NCI-H510A (cell line): ENCODE measurements at regions not wholly inside any gene's neighbourhood (a gene's known extent, or its start where the extent isn't known, plus 50 kb on each side); places are given as distances from the start of the nearest gene placed in this dataset.

ENCODE experiments used
- DNase-seq: peaks from one replicate; lab custom pipeline; 2025; lab: John Stamatoyannopoulos, UW

DNA sequence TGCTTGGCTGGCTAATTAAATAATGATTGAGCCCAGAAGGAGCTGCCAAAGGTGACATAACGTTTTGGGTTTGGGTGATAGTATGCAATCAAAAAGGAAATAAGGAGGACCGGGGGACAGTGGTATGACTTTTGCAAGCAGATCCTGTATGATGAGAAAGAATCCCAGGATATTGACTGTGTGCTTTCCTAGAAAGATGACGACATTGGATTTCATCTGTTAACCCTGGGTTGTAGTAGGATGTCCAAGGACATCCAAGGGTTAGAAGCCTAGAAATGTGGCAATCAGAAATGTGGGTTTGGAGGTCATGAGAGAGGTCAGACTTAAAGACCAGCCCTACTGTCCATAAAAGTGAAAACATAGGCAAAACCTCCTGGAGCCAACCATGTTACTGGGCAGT lies 50.3 kb upstream of the HMHB1 start:
- no peak for DNase-seq

DNA sequence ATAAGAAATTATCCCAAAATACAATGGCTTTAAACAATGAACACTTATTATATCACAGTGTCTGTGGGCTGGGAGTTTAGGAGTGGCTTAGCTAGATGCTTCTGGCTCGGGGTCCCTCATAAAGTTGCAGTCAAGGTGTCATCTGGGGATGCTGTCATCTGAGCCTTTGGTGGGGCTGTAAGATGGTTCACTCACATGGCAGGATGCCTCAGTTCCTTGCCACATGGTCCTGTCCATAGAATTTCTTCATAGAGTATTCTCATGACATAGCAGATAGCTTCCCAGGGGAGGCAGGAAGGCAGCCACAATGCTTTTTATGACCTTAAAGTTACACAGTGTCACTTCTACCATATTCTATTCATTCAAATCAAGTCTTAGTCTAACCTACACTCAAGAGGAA lies 51.2 kb upstream of the HMHB1 start:
- DNase-seq = no peak

DNA sequence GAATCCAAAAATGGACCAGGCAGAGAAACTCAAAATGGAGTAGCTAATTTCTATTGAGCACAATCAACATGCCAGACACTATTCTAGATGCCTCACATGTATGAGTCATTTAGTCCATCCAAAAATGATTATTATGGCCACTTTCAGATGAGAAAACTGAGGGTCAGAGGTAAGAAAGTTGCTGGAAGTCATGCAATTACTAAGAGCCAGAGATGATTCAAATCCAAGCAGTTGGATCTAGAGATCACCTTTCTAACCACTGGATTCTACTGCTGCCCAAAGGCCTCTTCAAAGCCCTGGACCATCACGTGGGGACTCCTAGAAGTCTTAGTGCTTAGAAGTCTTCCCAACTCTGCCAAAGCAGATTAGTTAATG lies 51.8 kb upstream of the HMHB1 start:
- no peak for DNase-seq

DNA sequence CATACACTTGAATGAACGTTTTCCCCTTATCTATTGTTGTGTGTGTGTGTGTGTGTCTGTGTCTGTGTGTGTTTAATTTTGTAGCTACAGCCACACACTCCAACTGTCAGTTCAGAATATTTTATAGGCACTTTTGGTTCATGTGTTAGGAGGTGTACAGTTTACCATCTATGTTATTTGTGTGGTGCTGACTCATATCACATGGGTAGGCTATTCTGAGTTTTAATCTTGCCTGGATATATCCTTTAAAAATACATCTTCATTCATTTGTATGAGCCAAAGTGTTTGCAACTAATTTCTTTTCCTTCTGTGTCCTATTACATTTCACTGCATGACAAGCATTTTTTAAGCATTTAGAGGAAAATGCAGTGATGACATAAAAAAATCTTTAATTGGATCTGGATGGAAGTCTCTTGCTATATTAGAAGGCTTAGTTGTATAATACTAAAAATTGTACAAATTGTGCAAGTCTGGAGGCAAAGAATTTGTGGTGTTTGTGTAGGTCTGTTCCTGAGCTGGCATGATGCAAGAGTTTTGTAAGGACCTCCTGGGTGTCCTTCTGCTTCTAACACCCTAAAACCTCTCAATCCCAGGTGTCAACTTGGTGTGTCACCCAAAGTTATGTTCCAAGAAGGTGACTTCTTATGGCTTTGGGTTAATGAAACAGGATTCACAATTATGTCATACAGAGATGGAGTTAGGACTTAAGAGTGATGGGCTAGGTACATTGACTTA lies 52.4 kb upstream of the HMHB1 start:
- DNase-seq = no peak

DNA sequence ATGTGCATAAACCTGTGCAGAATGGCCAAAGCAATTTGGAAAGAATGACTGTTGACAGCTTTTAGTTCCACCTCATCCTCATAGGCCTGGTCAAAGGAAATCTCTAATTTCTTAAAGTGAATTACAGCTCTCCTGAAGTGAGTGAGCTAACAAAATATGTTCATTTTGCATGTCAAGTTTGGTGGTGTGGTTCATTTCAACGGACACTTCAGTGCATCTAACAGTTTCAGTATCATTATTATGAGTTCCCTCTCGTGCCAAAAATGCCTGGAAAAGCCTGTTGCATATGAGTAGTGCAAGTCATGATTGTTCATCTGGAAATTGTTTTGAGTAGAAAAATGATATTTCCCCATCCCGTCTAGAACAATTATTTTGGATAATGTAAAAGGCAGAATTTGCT lies 53.2 kb upstream of the HMHB1 start:
- no peak for DNase-seq

DNA sequence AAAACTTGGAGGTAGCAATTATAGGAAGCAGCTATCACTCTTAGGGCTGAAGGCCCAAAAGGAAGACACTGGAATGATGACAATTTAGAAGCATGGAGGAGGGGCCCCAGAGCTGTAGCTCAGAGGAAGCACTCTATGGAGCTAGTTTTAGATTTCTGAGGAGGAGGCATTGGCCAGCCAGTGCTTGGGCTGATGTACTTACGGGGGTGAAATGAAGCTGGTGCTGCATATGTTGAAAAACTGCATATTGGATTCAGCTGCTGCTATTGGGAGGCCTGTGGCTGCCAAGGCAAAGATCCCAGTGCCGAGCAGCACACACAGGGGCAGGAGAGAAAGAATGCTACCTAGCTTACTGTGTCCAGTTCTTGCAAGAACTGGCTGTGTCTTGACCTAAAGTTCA lies 53.9 kb upstream of the HMHB1 start:
- DNase-seq = no peak

DNA sequence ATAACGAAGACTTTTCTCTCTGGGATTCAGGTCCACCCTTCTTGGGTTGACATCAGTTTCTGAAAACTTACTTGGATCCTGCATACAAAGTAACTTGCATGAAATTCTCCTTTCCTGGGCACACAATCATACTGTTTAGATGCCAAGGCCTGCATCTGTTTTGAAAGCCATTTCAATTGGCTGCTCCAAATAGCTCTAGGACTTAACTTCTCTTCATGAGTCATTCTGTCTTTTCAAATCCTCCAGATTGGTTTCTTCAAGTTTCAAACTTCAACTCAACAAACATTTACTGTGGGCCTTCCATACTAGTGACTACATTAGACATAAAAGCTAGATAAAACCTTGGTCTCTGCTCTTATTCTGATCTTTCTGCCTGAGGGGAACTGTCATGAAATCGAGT lies 54.8 kb upstream of the HMHB1 start:
- no peak for DNase-seq

DNA sequence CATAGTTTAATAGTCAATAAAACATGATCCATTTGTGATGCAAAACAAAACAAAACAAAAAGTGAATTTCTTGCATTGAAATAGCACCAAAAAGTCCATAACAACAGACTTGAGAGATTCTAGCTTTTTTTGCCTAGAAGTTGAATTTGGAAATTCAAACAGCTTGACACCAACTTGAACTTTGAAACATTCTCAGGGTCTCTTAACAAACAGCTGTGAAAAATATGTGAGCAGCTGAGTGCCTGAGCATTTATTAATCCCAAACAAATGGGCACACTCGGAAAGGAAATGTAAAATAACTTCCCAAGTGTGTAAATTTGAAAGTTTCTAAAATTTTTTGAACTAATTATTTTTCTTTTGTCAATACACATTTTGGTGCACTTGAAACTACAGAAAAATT lies 56.0 kb upstream of the HMHB1 start:
- DNase-seq = no peak

DNA sequence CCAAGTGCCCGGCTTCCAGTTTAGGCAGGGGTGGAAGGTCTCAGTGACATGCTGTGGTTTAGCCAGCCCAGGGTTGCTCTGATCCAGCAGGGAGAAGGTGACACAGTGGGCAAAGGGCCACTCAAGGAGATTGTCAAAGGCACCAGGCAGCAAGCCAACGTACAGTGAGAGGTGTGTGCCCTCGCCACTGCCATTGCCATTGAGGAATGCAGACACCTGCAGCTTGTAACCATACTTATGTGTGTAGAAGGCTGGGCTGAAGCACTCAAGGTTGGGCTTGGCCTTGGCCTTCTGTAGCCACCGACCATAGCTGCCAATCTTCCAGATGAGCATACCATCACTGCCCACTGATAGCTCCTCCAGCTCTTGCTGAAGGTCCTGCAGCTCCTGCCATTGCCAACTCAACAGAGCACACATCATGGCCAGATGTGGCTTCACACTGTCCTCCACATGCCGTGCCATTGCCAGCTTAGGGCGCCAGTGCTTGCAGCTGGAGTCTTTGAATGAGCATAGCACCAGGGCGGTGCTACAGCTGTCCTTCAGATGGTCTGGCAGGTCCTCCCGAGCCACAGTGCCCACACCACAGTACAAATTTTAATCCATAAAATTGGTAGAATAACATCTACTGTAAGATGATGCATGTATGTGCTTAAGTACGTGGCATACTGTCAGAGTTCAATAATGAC lies 59.7 kb upstream of the HMHB1 start:
- no peak for DNase-seq

DNA sequence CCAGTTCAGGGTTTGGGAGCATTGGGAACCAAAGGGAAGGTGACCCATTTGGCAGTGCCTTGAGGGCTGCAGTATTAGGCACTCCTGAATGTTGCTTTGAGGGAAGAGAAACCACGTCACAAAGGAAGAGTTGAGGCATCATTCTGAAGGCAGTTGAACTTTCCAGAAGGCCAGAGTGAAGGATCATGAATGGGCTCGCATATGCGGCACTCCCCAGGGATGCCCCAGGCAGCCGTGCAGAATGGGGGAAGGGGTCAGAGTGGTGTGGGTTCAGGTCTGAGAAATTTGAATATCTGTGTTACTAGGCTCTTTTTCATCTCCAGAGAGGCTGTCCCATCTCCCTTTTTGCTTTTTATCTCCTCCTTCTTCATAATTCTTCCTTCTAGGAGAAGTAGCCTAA lies 60.6 kb upstream of the HMHB1 start:
- no peak for DNase-seq

DNA sequence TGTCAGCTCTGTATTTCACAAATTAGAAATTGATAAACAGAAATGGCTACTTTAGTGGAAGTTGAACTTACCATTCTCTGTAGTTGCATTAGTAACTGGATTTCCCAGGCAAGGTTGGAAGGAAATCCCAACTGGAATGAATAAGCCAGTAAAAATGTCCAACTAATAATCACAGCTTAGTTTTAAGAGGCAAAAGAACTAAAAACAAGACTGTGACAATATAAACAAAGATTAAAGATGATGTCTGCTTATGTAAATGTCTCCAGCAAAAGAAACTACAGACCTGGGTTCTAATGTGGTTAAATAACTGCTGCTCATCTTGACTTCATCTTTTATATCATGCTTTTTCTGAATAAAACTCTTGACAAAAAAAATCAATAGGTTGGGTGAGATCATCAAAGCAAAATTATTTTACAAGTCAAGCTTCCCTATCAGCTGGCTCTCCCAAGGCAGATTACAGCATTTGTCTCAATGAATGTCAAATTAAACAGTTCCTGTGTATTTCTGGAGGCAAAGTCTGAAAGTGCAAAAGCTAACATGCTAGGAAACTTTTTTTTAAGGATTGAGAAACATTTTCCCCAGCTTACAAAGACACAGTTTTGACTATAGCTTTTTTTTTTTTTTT lies 62.3 kb upstream of the HMHB1 start:
- DNase-seq = no peak

DNA sequence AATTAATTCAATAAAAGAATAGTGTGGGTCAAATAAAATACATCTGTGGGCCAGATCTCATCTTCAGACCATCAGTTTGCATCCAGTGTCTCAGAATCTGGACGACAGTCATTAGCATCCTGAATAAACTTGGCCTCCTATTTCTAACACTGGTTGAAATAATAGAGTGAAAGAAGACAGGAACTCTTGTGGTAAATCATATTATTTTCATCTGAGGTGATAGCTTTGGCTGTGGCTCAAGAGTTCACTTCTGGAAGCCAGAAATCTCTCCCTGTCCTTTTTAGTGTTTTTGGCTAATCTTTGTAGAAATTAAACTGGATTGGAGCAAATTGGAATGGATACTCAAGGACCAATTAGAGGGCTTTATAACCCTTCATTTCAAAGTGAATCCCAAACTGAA lies 63.4 kb upstream of the HMHB1 start:
- DNase-seq = no peak

DNA sequence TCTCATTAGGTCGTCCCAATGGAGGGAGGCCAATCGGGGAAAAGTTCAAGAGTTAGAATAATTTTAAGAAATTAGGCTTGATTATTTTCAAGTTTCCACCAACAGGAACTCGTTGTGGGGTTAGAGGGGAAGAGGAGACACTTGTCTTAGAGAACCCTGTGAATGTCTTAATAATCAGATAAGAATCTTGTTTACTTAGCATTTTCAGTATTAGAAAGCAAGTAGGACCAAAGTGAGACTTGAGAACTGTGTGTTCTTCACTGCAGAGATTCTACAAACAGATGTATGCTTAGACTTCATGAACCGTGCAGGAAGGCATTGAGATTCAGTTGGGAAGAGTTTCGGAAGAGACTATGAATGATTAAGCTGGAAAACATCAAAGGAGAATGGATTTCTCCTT lies 69.0 kb upstream of the HMHB1 start:
- no peak for DNase-seq

DNA sequence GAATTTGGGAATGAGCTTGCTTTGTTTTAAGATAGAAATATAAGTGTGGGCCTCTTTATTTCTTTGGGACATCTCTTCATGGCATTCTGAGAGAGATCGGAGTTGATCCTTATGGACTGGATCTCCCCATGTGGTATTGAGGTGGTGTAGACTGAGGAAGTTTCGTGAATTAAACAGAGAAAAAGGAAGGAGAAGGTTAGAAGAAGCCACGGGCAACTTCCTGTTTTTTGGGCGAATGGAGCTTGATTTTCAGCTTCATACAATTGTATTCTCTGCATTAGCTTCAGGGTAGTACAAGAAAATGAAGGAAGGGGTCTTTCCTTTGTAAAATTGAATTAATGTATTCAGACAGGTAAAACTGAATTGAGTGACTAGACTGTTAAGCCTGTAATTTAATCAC lies 70.5 kb upstream of the HMHB1 start:
- DNase-seq = no peak

DNA sequence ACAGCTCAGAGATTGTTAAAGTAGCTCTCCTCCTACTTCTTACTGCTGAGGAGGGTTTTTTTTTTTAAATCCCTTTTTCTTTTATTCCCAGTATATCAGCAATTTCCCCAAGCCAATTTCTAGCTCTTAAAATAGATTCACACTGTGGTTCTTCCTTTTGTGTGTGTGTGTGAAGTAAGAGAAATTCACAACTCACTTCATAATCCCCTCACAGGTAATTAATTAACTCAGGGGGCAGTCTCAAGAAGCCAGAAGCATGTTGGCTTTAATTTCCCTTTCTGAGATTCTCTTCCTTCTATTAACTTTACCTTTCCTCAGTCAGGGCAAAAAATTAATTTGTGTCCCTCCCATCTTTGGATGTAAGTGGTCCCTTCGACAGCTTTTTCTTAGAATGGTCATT lies 71.0 kb upstream of the HMHB1 start:
- no peak for DNase-seq

DNA sequence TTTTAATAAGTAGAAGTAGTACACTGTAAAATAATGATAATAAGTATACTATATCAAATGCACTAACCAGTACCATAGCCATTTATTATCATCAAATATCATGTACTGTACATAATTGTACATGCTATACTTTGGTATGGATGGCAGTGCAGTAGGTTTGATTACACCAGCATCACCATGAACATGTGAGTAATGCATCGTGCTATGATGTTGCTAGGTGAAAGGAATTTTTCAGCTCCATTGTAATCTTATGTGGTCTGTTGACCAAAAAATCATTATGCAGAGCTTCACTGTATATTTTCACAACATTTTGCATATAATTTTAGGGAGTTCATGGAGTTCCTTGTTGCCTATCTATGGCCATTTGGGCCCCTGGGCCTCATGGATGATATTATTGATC lies 72.2 kb upstream of the HMHB1 start:
- no peak for DNase-seq

DNA sequence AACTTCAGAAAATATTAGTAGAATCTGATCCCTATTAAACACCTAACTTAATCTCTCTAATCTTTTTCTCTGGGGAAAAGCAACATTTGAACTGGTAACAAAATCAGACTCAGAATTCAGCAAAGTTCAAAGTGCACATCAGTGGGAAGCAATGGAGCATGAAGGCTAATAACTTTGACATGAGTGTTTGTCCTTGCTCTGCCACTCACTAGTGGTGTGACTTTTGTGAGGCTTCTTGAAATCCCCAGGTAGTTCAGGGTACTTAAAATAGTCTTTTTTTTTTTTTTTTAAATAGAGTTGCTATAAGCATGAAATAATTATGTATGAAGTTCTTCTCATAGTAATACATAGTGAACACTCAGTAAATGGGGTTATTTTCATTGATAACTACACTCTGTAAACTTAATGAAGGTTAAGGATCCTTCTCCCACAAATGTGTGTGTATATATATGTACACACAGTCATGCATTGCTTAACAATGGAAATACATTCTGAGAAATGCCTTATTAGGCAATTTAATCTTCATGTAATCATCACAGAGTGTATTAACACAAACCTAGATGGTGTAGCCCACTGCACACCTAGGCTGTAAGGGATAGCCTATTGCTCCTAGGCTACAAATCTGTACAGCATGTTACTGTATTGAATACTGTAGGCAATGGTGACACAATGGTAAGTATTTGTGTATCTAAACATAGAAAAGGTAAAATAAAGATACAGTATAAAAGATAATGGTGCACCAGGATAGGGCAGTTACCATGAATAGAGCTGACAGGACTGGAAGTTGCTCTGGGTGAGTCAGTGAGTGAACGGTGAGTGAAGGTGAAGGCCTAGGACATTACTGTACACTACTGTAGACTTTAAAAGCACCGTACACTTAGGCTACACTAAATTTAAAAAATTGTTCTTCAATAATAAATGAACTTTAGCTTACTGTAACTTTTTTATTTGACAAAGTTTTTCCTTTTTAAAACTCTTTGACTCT lies 73.3 kb upstream of the HMHB1 start:
- DNase-seq = no peak

DNA sequence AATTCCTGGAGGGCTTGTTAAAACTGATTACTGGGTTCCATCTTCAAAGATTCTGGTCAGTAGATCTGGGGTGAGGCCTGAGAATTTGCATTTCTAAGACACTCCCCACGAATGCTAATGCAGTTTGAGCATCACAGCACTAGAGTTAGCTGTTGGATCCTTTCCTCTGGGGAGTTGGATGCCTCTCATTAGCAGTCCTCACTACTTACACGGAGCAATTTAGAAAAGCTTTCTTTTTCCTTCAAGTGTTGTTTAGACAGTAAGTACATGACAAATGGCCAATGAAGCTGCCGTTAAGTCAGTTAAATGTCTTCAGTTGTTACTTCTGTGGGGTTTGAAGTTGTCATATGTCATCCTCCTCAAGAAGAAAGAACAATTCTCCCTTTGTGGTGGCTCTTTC lies 74.9 kb upstream of the HMHB1 start:
- DNase-seq = no peak

DNA sequence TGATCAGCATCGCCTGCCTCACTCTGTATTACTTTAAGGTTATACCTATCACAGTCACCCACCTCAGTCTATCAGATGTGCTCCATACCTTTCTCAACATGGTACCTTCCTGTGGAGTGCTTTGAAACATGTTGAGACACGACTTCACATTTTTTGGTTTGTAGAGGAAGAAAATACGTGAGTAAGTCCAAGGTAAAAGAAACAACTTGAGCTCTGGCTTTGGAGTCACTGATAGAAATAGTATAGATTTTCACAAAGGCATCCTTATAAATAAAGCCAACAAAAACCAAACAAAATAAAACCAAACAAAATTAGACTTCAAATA lies 77.5 kb upstream of the HMHB1 start:
- DNase-seq = no peak

DNA sequence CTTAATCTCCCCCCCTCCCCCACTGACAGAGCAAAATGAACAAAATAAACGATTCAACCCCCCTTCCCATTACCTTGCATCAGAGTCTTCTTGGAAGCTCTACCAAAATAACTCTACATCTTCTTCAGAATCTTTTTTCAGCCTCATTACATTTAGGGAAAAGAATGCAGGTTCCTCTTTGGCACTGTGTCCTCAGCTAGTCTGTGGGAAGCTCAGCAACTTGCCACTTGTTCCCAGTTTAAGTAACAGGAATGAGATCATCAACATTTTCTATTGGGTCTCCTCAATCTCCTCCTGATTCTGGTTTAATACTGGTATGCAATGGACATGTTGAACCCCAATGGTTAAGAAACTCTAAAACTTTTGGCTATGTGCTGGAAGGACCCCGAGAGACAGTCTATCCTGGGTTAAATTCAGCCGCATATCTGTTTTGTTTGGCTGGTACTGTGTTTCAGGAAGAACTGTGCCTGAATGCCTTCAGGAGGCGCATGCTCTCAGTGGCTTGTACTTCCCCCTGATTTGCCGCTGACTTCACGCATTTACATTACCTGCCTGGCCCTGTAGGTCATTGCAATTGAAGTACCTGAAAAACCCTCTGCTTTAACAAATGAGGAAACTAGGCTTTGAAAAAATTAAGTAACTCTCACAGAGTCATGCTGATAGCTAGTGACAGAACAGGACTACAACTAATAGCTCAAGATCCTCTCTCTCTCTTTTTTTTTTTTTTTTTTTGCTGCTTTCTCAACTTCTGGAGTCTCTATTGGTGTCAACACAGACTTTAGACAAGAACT lies 78.1 kb upstream of the HMHB1 start:
- DNase-seq = no peak

DNA sequence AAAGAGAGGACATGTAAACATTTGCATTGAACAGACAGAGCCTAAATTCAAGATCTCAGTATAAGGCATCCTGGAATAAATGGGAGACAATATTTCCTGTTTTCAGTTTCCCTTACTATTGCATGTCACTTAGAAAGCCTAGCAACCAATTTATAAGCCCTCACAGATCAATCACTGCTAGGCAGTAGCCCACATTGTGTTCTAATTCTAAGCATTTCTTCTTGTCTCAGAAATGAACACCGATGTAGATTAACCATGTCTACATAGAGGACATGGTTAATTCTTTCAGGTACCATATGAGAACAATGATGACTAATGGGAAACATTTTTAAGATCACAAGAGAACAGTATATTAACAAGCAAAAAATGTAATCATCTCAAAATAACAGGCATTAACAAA lies 79.6 kb upstream of the HMHB1 start:
- no peak for DNase-seq
